SK-N-MC (cell line): ENCODE measurements at regions not wholly inside any gene's neighbourhood (a gene's known extent, or its start where the extent isn't known, plus 50 kb on each side); places are given as distances from the start of the nearest gene placed in this dataset.

ENCODE experiments used
- EZH2 ChIP-seq: fragments of 200-600 bp; sonication (generic); IDR thresholded peaks from one replicate; pipeline ENCODE4 v1.6.1; 2017; ENCODE audit warnings: antibody characterized with exemption
- POLR2AphosphoS5 ChIP-seq: IDR thresholded peaks from 2 replicates; pipeline ENCODE4 v1.6.1; 2012; ENCODE audit warnings: mild to moderate bottlenecking, low read depth, low read length, borderline replicate concordance

DNA sequence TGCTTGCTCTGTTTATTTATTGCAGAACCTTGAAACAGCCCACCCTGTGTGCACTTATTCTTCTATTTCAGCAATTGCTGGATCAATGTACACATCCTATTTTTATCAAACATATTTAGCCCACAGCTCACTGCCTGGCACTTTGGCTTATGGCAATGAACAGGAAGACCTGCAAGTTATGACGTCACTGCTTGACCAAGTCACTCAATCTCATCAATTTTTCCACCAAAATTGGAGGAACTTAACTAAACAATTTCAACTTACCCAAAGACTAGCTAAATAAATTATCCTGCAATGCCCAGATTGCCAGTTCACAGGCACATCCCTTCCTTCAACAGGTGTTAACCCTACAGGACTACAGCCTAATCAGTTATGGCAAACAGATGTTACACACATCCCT is 89.3 kb downstream of the FSCB start:
- TF ChIP-seq EZH2 (no peak), POLR2AphosphoS5 (no peak)
